H9 (cell line): ENCODE measurements at regions not wholly inside any gene's neighbourhood (a gene's known extent, or its start where the extent isn't known, plus 50 kb on each side); places are given as distances from the start of the nearest gene placed in this dataset.
"Not testable (repeated sequence)": the region's sequence is repeated elsewhere in the genome, so short reads cannot be mapped to it uniquely, and the experiment has no call there.

ENCODE experiments used
- DNase-seq: peaks from one replicate; pipeline ENCODE4 v3.0.0-alpha.2; 2017
- H2AFZ ChIP-seq: one replicate; pipeline ENCODE4 v1.6.1; 2013; ENCODE audit warnings: mild to moderate bottlenecking, low read length, control low read depth, moderate library complexity
- H2AK5ac ChIP-seq: 2 replicates; pipeline ENCODE4 v1.6.1; 2013; ENCODE audit warnings: low read length, control low read depth, mixed read lengths; ENCODE audit not compliant: insufficient read length
- H2BK120ac ChIP-seq: one replicate; pipeline ENCODE4 v1.6.1; 2013; ENCODE audit warnings: low read depth, mild to moderate bottlenecking, low read length, control low read depth, inconsistent platforms; ENCODE audit not compliant: poor library complexity, severe bottlenecking
- H2BK12ac ChIP-seq: 2 replicates; pipeline ENCODE4 v1.6.1; 2013; ENCODE audit warnings: low read length, control low read depth, mixed read lengths, low read depth; ENCODE audit not compliant: insufficient read length
- H2BK15ac ChIP-seq: 2 replicates; pipeline ENCODE4 v1.6.1; 2013; ENCODE audit warnings: low read depth, low read length, control low read depth
- H2BK20ac ChIP-seq: one replicate; pipeline ENCODE4 v1.6.1; 2013; ENCODE audit warnings: low read depth, mild to moderate bottlenecking, low read length, control low read depth, inconsistent platforms; ENCODE audit not compliant: poor library complexity, severe bottlenecking
- H2BK5ac ChIP-seq: 2 replicates; pipeline ENCODE4 v1.6.1; 2013; ENCODE audit warnings: low read length, control low read depth, mixed read lengths; ENCODE audit not compliant: insufficient read length
- H3K14ac ChIP-seq: 2 replicates; pipeline ENCODE4 v1.6.1; 2013; ENCODE audit warnings: low read length, control low read depth; ENCODE audit not compliant: insufficient read depth
- H3K18ac ChIP-seq: 2 replicates; pipeline ENCODE4 v1.6.1; 2013; ENCODE audit warnings: low read depth, mild to moderate bottlenecking, mixed read lengths, low read length, control low read depth; ENCODE audit not compliant: insufficient read length
- H3K23ac ChIP-seq: 2 replicates; pipeline ENCODE4 v1.6.1; 2013; ENCODE audit warnings: low read length, control low read depth, mixed read lengths, low read depth; ENCODE audit not compliant: insufficient read length
- H3K23me2 ChIP-seq: 2 replicates; pipeline ENCODE4 v1.6.1; 2013; ENCODE audit warnings: low read depth, mild to moderate bottlenecking, mixed read lengths, low read length, control low read depth; ENCODE audit not compliant: insufficient read length, poor library complexity, severe bottlenecking
- H3K27ac ChIP-seq: 2 replicates; pipeline ENCODE4 v1.5.1; 2013; ENCODE audit warnings: low read length, control low read depth, mixed read lengths, low read depth; ENCODE audit not compliant: insufficient read length
- H3K27me3 ChIP-seq: 2 replicates; pipeline ENCODE4 v1.6.1; 2013; ENCODE audit warnings: low read length, control low read depth, inconsistent platforms; ENCODE audit not compliant: insufficient read depth
- H3K4ac ChIP-seq: 2 replicates; pipeline ENCODE4 v1.6.1; 2013; ENCODE audit warnings: low read depth, mild to moderate bottlenecking, control low read depth, inconsistent platforms, low read length, moderate library complexity
- H3K4me1 ChIP-seq: 2 replicates; pipeline ENCODE4 v1.6.1; 2013; ENCODE audit warnings: low read length, control low read depth, inconsistent platforms; ENCODE audit not compliant: insufficient read depth
- H3K4me2 ChIP-seq: 2 replicates; pipeline ENCODE4 v1.6.1; 2013; ENCODE audit warnings: low read length, control low read depth, mixed read lengths; ENCODE audit not compliant: insufficient read length, insufficient read depth
- H3K56ac ChIP-seq: 2 replicates; pipeline ENCODE4 v1.6.1; 2013; ENCODE audit warnings: low read depth, mild to moderate bottlenecking, mixed read lengths, low read length, control low read depth; ENCODE audit not compliant: insufficient read length
- H3K79me1 ChIP-seq: 2 replicates; pipeline ENCODE4 v1.6.1; 2013; ENCODE audit warnings: low read depth, mild to moderate bottlenecking, moderate library complexity, low read length, control low read depth, inconsistent platforms; ENCODE audit not compliant: insufficient read depth, poor library complexity, severe bottlenecking
- H3K79me2 ChIP-seq: 2 replicates; pipeline ENCODE4 v1.6.1; 2013; ENCODE audit warnings: low read length, control low read depth, inconsistent platforms; ENCODE audit not compliant: insufficient read depth
- H3K9ac ChIP-seq: 2 replicates; pipeline ENCODE4 v1.6.1; 2013; ENCODE audit warnings: low read length, control low read depth, mixed read lengths; ENCODE audit not compliant: insufficient read length; ENCODE audit errors: extremely low read depth
- H3K9me3 ChIP-seq: one replicate; pipeline ENCODE4 v1.6.1; 2013; ENCODE audit warnings: low read depth, low read length, inconsistent platforms; ENCODE audit not compliant: control insufficient read depth
- H3T11ph ChIP-seq: one replicate; pipeline ENCODE4 v1.6.1; 2013; ENCODE audit warnings: mild to moderate bottlenecking, low read length, control low read depth, inconsistent platforms
- H4K20me1 ChIP-seq: one replicate; pipeline ENCODE4 v1.6.1; 2013; ENCODE audit not compliant: control insufficient read depth, insufficient read length, insufficient read depth
- H4K5ac ChIP-seq: 2 replicates; pipeline ENCODE4 v1.6.1; 2013; ENCODE audit warnings: low read depth, mild to moderate bottlenecking, mixed read lengths, low read length, control low read depth; ENCODE audit not compliant: insufficient read length
- H4K8ac ChIP-seq: replicated peaks from 2 replicates; pipeline ENCODE4 v1.6.1; 2013; ENCODE audit warnings: low read length, control low read depth, mixed read lengths, low read depth; ENCODE audit not compliant: insufficient read length
- H4K91ac ChIP-seq: 2 replicates; pipeline ENCODE4 v1.6.1; 2013; ENCODE audit warnings: low read depth, mild to moderate bottlenecking, moderate library complexity, mixed read lengths, low read length, control low read depth; ENCODE audit not compliant: insufficient read length
- H3K27ac Mint-ChIP-seq, 3 experiments: 2 replicates in 2 of 3; 3 replicates in 1 of 3; pipeline ENCODE4 v1.8.0; 2020 to 2021; ENCODE audit warnings: mixed read lengths in 3 of 3, mild to moderate bottlenecking in 1 of 3, moderate library complexity in 1 of 3
- H3K27me3 Mint-ChIP-seq: 2 replicates; pipeline ENCODE4 v1.8.0; 2021; ENCODE audit warnings: low read depth, mild to moderate bottlenecking, moderate library complexity, mixed read lengths
- H3K36me3 Mint-ChIP-seq, 3 experiments: 2 replicates in 2 of 3; 3 replicates in 1 of 3; pipeline ENCODE4 v1.8.0; 2020 to 2021; ENCODE audit warnings: low read depth in 3 of 3, mixed read lengths in 3 of 3; ENCODE audit not compliant: insufficient read depth in 1 of 3
- H3K4me1 Mint-ChIP-seq, 2 experiments: 2 replicates each; pipeline ENCODE4 v1.8.0; 2020; ENCODE audit warnings: mixed read lengths in 2 of 2
- H3K4me3 Mint-ChIP-seq, 2 experiments: 2 replicates in 1 of 2; 3 replicates in 1 of 2; pipeline ENCODE4 v1.8.0; 2020 to 2021; ENCODE audit warnings: mild to moderate bottlenecking in 2 of 2, mixed read lengths in 2 of 2, moderate library complexity in 1 of 2
- H3K9me3 Mint-ChIP-seq, 2 experiments: 2 replicates in 1 of 2; 3 replicates in 1 of 2; pipeline ENCODE4 v1.8.0; 2020; ENCODE audit warnings: mild to moderate bottlenecking in 2 of 2, mixed read lengths in 2 of 2, moderate library complexity in 1 of 2
- WGBS: extraction: QIAGEN DNeasy Blood & Tissue Kit; methylation state at CpG from one replicate; pipeline ENCODE4 v1.1.7; 2013; ENCODE audit warnings: missing lambda C conversion rate, low lambda C conversion rate, mixed read lengths; ENCODE audit not compliant: insufficient read length; ENCODE audit errors: extremely low coverage; 5-methylcytosine and 5-hydroxymethylcytosine counted together

GRCh38 chr6:139998478-139998877, 624.0 kb upstream of the CITED2 start:
- H3K4me3 Mint-ChIP-seq, H3K9me3 Mint-ChIP-seq, H4K91ac ChIP-seq, H2BK5ac ChIP-seq, DNase-seq, H3K27me3 ChIP-seq, H3K9me3 ChIP-seq, H2AK5ac ChIP-seq, H3T11ph ChIP-seq, H3K27me3 Mint-ChIP-seq, H3K79me1 ChIP-seq, H2AFZ ChIP-seq, H3K4me1 ChIP-seq, H3K9ac ChIP-seq, H2BK15ac ChIP-seq, H2BK20ac ChIP-seq, H2BK120ac ChIP-seq, H3K4me2 ChIP-seq, H4K20me1 ChIP-seq, H3K18ac ChIP-seq, H3K79me2 ChIP-seq, H3K56ac ChIP-seq, H3K27ac ChIP-seq, H4K8ac ChIP-seq, H2BK12ac ChIP-seq, H4K5ac ChIP-seq, H3K23ac ChIP-seq, H3K14ac ChIP-seq, H3K23me2 ChIP-seq, H3K4ac ChIP-seq: not testable (repeated sequence)
- Mint-ChIP-seq H3K36me3 (peaks cover 0 to 16% (median 6%) of the 10 kb centered on the region in 3 experiments; a peak in 3 of 7 replicates), H3K4me1 (peaks cover 14 to 18% of the 10 kb centered on the region in 2 experiments; a peak in 3 of 4 replicates), H3K27ac (peak overlapping the region in 1 of 3 experiments; percentile 66; a peak in 3 of 7 replicates)
- WGBS = no CpG with 5 or more reads among the region's 11 CpGs
